ENCODE measurements at regions not wholly inside any gene's neighbourhood (a gene's known extent, or its start where the extent isn't known, plus 50 kb on each side); places are given as distances from the start of the nearest gene placed in this dataset.

- Histone ChIP-seq H3K4me2 (ENCODE audit: low read length) (no peak overlapping the region), H3K4me1 (ENCODE audit: low read length) (no peaks in the 10 kb centered on the region), H4K20me1 (ENCODE audit: insufficient read depth, low read length) (no peaks in the 10 kb centered on the region), H3K9me3 (ENCODE audit: insufficient read depth, low read length) (no peaks in the 10 kb centered on the region), H3K9ac (ENCODE audit: low read length) (no peak overlapping the region), H3K4me3 (ENCODE audit: low read length) (no peak overlapping the region), H3K79me2 (ENCODE audit: low read length) (no peaks in the 10 kb centered on the region), H3K27ac (ENCODE audit: low read length) (no peak overlapping the region), H3K27me3 (ENCODE audit: low read depth, low read length) (no peaks in the 10 kb centered on the region), H3K36me3 (replicated peaks; ENCODE audit: low read depth, low read length) (no peaks in the 10 kb centered on the region), H2AFZ (ENCODE audit: low read depth, low read length) (no peak overlapping the region)
- no peak for TF ChIP-seq CTCF (IDR thresholded peaks at IDR 0.05; ENCODE audit: low read depth, low read length)
- TF ChIP-seq EZH2phosphoT487 (IDR thresholded peaks at IDR 0.05; ENCODE audit: low read depth) = no peak
Measured at GRCh38 chr10:128992770-128993169, 474.3 kb upstream of the MGMT start.

DNA sequence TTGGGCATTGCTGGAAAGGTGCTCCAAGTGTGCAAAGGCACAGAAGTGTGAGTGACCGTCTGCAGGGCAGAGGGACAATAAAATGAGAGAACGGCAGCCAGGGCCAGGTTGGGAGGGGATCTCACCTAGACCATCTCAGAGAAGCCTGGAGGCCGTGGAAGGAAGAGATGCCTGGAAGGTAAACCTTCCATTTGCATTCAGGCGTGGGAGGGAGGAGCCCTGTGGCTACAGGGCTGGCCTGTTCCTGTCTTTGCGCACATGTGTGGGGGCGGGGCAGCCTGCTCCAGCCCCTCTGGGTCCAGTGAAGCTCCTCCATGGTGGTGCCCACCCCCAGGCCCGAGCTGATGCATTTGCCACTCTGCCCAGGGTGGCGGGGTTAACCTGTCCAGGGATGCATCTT is 473.6 kb upstream of the MGMT start:
- no peaks in the 10 kb centered on the region for H3K4me1 ChIP-seq (ENCODE audit: low read length)
- no peaks in the 10 kb centered on the region for H3K79me2 ChIP-seq (ENCODE audit: low read length)
- H4K20me1 ChIP-seq (ENCODE audit: insufficient read depth, low read length) = no peaks in the 10 kb centered on the region
- no peak overlapping the region for H3K9ac ChIP-seq (ENCODE audit: low read length)
- no peak overlapping the region for H3K27ac ChIP-seq (ENCODE audit: low read length)
- no peak for TF ChIP-seq CTCF (IDR thresholded peaks at IDR 0.05; ENCODE audit: low read depth, low read length)
- no peak for TF ChIP-seq EZH2phosphoT487 (IDR thresholded peaks at IDR 0.05; ENCODE audit: low read depth)
- no peak overlapping the region for H3K4me3 ChIP-seq (ENCODE audit: low read length)
- no peak overlapping the region for H3K4me2 ChIP-seq (ENCODE audit: low read length)
- H3K36me3 ChIP-seq (replicated peaks; ENCODE audit: low read depth, low read length) = no peaks in the 10 kb centered on the region
- no peak overlapping the region for H2AFZ ChIP-seq (ENCODE audit: low read depth, low read length)
- H3K27me3 ChIP-seq (ENCODE audit: low read depth, low read length) = no peaks in the 10 kb centered on the region
- no peaks in the 10 kb centered on the region for H3K9me3 ChIP-seq (ENCODE audit: insufficient read depth, low read length)

DNA sequence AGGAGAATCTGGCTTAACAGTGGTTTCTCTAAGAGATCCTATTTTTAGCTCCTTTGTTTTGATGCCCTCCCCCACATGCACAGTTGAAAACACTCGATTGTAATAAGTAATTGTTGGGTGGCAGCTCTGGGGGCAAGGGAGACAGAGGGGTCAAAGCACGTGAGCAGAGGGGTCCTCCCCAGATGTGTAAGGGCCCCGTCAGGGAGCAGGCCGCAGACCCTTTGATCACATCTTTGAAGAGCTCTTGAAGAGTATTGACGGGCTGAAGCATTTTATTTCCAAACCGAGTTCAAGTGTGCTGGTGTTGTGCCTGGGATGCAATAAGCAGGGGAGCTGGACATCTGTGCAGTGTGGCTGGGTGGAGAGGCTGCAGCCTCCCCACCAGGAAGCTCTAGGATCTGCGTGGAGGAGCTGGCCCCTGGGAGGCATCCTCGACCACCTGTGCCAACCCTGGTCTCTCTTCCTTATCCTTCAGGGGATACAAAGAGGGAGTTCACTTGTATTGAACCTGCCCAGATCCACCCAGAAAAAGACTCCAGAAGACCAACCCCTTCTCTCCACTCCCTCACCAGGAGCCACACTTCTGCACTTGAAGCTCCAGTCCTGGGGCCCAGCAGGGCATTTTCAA is 473.0 kb upstream of the MGMT start:
- H3K4me1 ChIP-seq (ENCODE audit: low read length) = no peaks in the 10 kb centered on the region
- H3K79me2 ChIP-seq (ENCODE audit: low read length) = no peaks in the 10 kb centered on the region
- TF ChIP-seq CTCF (IDR thresholded peaks at IDR 0.05; ENCODE audit: low read depth, low read length) (no peak), EZH2phosphoT487 (IDR thresholded peaks at IDR 0.05; ENCODE audit: low read depth) (no peak)
- H3K36me3 ChIP-seq (replicated peaks; ENCODE audit: low read depth, low read length) = no peaks in the 10 kb centered on the region
- no peaks in the 10 kb centered on the region for H3K27me3 ChIP-seq (ENCODE audit: low read depth, low read length)
- no peak overlapping the region for H3K4me3 ChIP-seq (ENCODE audit: low read length)
- H3K9ac ChIP-seq (ENCODE audit: low read length) = no peak overlapping the region
- H3K9me3 ChIP-seq (ENCODE audit: insufficient read depth, low read length) = no peaks in the 10 kb centered on the region
- no peak overlapping the region for H3K27ac ChIP-seq (ENCODE audit: low read length)
- H4K20me1 ChIP-seq (ENCODE audit: insufficient read depth, low read length) = no peaks in the 10 kb centered on the region
- no peak overlapping the region for H2AFZ ChIP-seq (ENCODE audit: low read depth, low read length)
- no peak overlapping the region for H3K4me2 ChIP-seq (ENCODE audit: low read length)

- Histone ChIP-seq H3K27ac (ENCODE audit: low read length) (no peak overlapping the region), H3K9ac (ENCODE audit: low read length) (no peak overlapping the region)
Measured at GRCh38 chr10:128994598-128995143, 472.4 kb upstream of the MGMT start.

More at GRCh38 chr10:128994598-128995143, 472.4 kb upstream of the MGMT start:
- Histone ChIP-seq H4K20me1 (ENCODE audit: insufficient read depth, low read length) (no peaks in the 10 kb centered on the region), H3K79me2 (ENCODE audit: low read length) (no peaks in the 10 kb centered on the region), H3K4me3 (ENCODE audit: low read length) (no peak overlapping the region), H2AFZ (ENCODE audit: low read depth, low read length) (no peak overlapping the region), H3K4me1 (ENCODE audit: low read length) (no peaks in the 10 kb centered on the region), H3K9me3 (ENCODE audit: insufficient read depth, low read length) (no peaks in the 10 kb centered on the region), H3K27me3 (ENCODE audit: low read depth, low read length) (no peaks in the 10 kb centered on the region), H3K4me2 (ENCODE audit: low read length) (no peak overlapping the region), H3K36me3 (replicated peaks; ENCODE audit: low read depth, low read length) (no peaks in the 10 kb centered on the region)
- TF ChIP-seq CTCF (IDR thresholded peaks at IDR 0.05; ENCODE audit: low read depth, low read length) = no peak
- TF ChIP-seq EZH2phosphoT487 (IDR thresholded peaks at IDR 0.05; ENCODE audit: low read depth) = no peak

Measured in OCI-LY3 (cell line).